GM19035 (cell line): ENCODE measurements at regions not wholly inside any gene's neighbourhood (a gene's known extent, or its start where the extent isn't known, plus 50 kb on each side); places are given as distances from the start of the nearest gene placed in this dataset.
"Not testable (repeated sequence)": the region's sequence is repeated elsewhere in the genome, so short reads cannot be mapped to it uniquely, and the experiment has no call there.

ENCODE experiments used
- ATAC-seq: cut with Tn5 transposase; IDR thresholded peaks from one replicate; pipeline ENCODE4 v1.9.1; 2021; ENCODE audit not compliant: unreplicated experiment

DNA sequence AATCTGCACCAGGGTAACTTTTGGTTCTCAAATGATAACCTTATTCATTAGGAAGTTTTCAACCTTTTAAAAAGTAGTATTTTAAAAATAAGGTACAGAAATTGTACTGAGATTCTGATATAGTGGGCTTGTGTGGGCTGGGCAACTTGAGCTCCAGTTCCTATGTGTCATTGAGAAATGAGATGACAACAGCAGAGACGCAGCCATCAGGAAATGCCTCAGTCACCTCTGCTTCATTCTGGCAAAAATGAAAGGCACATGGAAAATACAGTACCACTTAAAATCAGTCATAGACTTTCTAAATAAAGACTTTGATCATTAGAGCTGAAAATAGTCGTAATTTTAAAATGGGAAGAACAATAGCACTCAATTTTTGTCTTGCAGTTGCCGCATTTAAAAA lies 480.2 kb downstream of the PLK2 start:
- no peak for ATAC-seq

DNA sequence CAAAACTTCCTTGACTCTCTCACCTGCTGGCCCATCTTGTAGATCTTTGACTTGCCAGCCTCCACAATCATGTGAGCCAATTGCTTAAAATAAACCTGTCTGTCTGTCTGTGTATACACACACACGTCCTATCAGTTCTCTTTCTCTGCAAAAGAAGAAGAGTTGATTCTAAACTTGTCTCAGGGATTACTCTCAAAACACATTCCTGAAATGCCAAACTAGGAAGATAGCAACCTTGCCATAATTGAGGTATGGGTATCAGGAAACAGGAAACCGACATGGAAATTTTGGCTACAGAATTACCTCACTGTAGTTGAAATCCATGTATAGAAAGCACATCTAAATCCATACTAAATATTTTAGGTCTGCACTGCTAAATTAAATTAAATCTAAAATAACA lies 483.4 kb downstream of the PLK2 start:
- ATAC-seq: no peak

DNA sequence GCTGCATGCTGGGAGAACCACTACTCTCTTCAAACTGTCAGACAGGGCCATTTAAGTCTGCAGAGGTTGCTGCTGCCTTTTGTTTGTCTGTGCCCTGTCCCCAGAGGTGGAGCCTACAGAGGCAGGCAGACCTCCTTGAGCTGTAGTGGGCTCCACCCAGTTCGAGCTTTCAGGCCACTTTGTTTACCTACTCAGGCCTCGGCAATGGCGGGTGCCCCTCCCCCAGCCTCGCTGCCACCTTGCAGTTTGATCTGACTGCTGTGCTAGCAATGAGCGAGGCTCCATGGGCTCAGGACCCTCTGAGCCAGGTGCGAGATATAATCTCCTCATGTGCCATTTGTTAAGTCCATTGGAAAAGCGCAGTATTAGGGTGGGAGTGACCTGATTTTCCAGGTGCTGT lies 487.8 kb downstream of the PLK2 start:
- not testable (repeated sequence) for ATAC-seq

DNA sequence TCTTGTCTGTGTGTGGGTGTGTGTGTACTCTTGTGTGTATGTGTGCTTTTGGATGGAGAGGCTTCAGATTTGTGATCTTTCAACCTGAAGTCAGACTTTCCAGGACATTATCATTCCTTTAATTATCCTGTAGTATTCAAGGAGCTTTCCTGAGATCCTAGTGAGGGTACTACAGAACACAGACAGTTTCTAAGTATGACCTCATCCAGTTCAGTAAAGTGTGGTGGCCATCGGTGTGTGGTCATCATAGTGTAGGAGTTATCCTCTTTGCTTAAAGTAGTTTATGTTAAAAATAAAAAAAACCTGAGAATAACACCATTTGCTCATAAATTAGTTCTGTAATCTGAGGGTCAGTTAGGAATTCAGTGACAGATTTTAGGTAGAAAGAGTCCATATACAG lies 478.0 kb upstream of the ACTBL2 start:
- ATAC-seq: no peak

DNA sequence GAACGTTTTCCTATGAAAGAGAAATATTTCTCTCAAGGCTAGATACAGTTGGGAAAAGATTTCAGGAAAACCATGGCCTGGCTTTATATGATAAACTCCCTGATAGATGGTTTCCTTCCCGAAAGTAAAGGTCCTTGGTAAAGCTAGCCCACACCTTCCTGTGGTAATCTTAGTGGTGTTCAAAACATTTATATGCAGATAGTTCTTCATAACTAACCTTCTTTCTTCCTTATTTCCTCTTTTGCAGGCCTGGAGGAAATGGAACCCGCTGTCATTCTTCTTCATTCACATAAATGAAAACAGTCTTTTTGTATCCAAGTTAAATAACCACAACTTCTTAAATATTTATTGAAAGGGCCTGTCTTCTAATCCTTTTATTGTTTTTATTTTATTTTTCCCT lies 474.0 kb upstream of the ACTBL2 start:
- no peak for ATAC-seq

DNA sequence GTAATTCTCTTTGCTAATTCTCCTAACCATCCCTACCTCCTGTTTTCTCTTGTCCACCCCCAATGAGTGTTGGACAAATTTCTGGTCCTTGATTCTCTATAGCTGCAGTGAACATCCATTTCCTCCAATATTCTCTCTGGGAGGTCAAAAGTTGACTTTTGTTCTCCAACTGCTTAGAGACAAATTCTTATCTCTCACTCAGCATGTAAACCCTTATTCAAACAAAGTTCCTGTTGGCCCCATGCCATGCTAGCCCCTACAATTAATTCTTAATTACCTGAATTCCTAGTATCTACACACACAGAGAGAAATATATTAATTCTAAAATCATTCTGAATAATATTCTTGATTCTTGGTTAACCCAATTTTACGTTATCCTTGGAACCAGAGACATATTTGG lies 472.9 kb upstream of the ACTBL2 start:
- no peak for ATAC-seq

DNA sequence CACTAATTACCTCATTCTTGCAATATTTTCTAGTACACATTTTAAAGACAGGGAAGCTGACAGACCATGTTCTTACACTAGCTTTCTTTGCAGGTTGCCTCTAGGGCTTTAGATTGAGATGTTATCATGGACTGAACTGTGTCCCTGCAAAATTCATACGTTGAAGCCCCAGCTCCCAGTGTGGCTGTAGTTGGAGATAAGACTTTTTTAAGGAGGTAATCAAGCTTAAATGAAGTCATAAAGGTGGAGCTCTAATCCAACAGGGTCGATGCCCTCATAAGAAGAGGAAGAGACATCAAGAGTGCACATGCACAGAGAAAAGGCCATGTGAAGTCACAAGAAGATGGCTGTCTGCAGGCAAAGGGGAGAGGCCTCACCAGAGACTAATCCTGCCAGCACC lies 471.2 kb upstream of the ACTBL2 start:
- no peak for ATAC-seq

DNA sequence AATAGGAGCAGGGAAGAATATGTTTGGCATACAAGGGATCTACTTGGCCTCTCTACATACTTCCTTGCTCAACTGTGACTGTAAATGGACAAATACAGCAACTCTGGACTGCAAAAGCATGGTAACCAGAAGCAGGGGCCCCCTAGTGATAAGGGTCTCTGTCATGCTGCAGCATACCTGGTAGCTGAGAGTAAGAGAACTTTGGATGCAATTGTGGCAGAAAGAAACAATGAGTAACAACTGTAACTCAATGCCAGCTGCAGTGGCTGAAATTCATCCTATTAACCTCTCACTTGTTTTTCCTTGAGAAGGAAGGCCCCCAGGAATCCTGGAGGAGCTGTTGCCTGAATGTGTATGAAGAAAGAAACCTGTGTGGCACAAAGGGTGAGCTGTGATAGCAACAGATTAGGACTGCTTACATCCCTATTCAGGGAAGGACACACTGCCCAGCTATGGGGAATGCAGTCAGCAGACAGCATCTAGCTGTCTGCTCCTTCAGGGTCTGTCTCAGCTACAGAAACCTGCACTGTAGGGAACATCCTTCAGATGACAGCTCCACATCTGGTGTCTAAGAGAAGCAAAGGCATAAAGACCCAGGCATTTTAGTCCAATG lies 468.1 kb upstream of the ACTBL2 start:
- ATAC-seq: no peak

DNA sequence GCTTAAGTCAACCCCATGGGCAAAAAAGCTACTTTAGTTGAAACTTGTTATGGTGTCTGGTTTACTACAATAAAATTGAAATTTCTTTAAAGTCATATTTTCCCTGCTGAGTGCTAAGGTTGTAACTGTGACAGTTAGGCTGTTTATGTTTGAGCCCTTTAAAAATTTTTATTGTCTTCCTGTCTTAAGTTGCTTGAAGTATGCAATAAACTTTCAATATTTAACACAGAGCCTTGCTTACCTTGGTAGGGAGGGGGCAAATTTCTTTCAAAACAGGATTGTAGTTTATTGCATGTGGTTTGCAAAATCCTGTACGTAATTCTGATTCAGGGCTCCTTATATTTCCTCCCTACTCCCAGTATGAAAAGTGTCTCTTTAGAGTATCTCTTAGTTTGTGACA lies 465.5 kb upstream of the ACTBL2 start:
- ATAC-seq: no peak

DNA sequence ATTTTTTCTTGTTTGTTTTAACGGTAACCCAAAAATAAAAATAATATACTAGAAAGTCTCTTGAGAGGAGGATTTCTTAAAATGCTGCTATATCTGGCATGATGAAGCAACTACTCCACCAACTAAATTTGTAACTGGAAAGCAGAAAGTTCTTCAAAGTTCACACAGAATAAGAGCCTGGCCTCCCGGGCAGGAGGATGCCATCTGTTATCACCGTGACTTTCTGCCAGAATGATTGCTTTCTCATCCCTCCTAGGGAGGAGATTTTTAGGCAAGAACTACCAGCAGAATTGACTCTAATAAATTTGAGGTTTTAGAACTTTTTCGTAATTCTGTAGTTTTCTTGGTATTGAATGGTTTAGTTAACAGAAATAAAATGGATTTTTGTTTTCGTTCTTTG lies 464.6 kb upstream of the ACTBL2 start:
- ATAC-seq: no peak

DNA sequence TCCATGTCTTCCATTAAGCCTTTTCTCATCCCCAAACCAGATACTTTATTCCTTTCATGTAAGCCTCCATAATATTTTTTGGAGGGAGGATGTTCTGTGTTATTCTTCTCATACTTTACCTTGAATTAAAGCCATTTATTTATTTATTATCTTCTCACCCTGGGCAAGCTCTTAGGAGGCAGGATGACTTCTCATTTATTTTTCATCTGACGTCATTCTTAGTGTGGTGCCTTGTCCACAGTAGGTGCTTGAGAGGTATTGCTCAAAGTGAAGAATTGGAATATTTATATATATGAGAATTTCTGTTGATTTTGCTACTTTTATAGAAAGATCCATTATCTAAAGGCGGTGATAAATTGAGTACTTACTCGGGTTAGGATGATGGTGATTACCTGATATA lies 458.3 kb upstream of the ACTBL2 start:
- ATAC-seq: no peak

DNA sequence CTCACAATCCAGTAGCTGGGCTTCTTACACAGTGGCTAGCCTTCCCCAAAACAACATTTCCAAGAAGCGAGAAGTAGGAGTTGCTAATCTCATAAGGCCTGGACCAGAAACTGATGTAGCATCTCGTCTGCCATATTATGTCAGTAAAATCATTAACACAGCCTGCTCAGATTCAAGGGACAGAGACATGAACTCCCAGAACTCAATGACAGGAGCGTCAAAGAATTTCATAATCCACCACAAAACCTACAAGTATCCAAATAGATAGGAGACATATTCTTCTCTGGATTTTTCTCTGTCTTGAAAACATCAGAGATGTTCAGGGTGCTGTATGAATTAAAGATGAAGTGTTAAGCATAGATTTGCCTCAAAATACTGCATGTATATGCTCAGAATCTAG lies 457.6 kb upstream of the ACTBL2 start:
- no peak for ATAC-seq

DNA sequence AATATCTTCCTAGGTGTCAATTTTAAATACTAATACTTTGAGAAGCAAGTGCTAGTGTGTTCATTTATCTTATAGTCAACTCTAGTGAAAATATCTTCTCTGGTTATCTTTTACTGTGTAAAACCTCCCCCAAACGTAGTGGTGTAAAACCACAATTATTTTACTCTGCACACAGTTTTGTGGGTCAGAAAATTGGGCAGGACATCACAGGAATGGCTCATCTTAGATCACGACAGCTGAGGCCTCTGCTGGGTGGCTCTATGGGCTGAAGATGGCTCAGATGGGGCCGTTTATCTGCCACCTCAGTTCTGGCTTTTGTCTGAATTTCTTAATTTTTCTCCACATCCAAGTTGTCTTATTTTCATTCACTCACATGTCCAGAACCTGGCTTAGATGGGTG lies 457.2 kb upstream of the ACTBL2 start:
- no peak for ATAC-seq

DNA sequence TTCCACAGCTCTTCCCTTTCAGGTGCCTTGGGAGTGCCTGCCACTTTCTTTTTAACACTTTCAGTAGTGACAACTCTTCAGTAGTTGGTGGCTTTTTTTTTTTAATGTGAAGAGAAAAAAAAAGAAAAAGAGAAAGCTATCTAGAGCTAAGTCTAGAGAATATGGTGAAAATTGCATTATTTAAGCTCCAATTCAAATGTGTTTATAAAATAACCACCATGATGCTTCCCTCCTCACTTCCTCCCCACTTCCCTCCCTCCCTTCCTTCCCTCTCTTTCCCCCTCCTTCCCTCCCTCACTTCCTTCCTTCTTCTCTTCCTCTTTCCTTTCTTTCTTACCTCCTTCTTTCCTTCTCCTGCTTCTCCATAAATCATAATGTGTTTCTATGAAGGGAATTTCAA lies 456.7 kb upstream of the ACTBL2 start:
- no peak for ATAC-seq

DNA sequence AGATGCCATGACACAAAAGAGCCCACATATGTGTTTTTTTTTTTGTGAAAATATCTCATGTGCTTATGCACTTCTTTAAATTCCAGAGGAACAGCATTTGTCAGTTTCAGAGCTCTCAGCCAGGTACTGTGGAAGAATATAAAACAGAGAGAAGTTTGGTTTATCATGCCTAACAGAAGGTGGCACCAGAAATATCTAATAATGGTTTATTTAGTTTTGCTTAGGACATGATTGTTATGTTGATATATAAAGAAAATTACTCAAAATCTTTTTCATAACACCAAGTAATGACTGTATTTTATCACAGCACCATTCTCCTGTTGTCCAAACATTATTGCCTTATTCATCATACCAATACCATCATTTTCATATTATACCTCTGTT lies 455.6 kb upstream of the ACTBL2 start:
- ATAC-seq: no peak

DNA sequence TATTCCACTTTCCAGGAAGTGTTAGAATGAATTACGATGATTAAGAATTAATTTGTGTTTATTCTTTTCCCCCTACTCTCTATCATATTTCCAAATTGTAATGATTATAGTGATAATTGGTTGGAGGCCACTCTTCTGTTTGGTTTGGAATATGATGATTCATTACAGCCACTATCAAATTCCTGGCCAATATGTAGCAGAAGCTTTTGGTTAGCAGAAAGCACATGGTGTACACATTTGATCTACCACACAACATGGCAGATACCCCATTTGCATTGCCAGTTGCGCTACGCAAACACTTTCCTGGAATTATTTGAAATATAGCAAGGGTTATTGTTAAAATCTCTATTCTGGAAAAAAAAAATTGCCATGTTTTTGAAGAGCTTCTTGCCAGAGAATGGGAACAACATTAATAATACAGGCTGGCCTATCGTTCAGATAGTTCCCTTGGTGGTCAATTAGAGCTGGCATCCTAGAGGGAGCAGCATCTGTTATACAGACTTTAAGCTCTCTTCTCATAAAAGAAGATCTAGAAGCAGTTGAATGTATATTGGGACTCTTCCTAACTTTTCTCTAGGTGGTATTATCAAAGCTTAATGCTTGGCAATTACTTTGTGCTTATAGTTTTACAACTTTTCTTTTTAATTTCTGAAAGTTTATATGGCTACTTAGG lies 455.0 kb upstream of the ACTBL2 start:
- no peak for ATAC-seq

DNA sequence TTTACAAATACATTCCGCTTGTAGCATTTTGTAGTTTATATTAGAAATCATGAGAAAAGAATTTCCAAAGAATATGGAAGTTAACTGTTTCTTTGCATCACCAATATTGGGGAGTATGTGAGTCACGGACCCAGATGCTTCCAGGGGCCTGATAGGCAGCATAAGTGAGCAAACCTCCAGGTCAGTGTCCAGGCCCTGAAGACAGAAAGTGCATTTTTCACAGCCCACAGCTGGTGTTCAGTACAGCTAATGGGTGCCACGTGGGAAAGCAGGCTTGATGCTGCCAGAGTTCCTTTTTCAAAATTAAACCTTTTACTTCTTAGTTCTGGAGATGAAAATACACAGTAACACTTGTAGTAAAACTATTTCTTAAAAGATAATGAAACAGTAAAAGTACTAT lies 454.4 kb upstream of the ACTBL2 start:
- ATAC-seq: no peak

DNA sequence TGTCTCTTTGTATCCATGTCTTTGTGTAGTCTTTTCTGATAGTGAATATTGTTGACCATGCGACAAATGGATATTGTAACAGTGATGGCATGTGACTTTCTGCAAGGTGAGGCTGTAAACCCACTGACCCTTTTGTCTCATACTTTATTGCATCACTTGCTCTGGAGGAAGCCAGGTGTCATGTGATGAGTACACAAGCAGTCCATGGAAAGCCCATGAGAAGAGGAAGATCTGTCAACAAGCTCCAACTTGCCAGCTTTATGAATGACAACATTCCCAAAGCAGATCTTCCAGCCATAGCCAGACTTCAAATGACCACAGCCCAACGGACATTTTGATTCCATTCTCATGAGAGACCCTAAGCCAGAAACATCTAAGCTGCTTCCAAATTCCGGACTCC lies 450.1 kb upstream of the ACTBL2 start:
- no peak for ATAC-seq

DNA sequence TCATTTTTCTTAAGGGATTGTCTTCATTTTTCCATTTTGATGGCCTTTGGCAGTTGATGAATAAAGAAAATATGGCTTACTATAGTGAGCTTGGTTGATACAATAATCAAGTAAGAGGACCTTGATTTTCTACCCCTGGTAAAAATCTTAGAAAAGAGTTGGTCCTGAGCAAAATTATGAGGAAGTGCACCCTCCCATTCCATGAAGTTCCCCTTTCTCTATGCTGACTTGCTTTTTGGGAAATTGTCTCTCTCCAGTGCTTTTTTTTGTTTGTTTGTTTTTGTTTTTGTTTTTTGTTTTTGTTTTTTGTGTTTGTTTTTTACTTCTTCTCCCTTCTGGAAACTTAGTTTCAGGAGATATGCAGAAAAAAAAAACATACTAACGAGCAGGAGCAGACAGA lies 449.2 kb upstream of the ACTBL2 start:
- ATAC-seq: no peak

DNA sequence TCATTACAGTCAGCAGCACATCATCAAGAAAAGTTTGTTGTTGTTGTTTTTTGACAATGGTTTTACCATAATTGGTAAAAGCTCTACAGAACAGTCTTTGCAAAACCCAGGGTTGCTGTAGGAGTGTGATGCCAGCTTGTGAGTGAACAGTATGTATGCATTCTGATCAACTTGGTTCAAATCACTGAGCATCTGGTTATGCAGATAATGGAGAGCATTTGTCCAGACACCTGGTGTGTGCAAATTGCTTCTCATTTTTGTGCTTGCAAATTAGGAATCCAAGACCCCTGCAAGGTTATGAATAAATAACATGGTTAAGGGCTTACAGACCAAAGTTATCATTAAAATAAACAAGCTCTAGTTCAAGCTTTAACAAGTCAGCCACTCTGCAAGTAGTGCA lies 448.7 kb upstream of the ACTBL2 start:
- ATAC-seq: no peak

DNA sequence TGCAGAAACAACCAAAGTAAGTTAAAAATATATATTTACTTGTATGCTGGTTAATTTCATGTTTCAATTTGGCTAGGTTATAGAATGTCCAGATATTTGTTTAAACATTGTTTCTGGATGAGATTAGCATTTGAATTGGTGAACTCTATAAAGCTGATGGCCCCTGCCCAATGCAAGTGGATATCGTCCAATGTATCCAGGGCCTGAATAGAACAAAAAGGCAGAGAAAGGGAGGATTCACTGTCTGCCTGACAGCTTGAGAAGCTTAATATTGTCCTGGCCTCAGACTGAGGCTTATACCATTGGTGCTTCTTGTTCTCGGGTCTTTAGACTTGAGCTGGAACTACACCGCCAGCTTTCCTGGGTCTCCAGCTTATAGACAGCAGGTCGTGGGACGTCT lies 446.7 kb upstream of the ACTBL2 start:
- ATAC-seq: no peak

DNA sequence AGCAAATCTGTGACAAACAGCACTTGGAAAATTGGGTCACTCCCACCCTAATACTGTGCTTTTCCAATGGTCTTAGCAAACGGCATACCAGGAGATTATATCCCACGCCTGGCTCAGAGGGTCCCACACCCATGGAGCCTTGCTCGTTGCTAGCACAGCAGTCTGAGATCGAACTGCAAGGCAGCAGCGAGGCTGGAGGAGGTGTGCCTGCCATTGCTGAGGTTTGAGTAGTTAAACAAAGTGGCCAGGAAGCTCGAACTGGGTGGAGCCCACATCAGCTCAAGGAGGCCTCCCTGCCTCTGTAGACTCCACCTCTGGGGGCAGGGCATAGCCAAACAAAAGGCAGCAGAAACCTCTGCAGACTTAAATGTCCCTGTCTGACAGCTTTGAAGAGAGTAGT lies 440.5 kb upstream of the ACTBL2 start:
- ATAC-seq: not testable (repeated sequence)

DNA sequence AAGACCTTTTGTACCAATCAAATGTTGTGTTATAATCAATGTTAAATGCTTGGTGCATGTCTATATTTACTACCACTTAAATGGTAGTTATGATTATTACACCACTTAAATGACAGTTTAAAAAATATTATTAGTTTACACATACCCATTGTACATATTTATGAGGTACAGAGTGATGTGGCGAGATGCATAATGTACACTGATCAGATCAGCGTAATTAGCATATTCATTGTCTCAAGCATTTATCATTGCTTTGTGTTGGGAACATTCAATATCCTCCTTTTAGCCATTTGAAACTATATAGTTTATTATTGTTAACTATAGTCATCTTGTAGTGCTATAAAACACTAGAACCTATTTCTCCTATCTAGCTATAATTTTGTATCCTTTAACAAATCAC lies 434.4 kb upstream of the ACTBL2 start:
- ATAC-seq: no peak
